Neural cell (in vitro differentiated cells): ENCODE measurements at regions not wholly inside any gene's neighbourhood (a gene's known extent, or its start where the extent isn't known, plus 50 kb on each side); places are given as distances from the start of the nearest gene placed in this dataset.

Source experiments
- H2AFZ ChIP-seq: fragments of 200-600, 300-800 bp; sonication (generic), shearing (Covaris generic); 2 replicates; pipeline ENCODE4 v1.6.0; 2014; ENCODE audit warnings: low read depth, mild to moderate bottlenecking, antibody characterized with exemption, low read length, moderate library complexity
- H3F3A ChIP-seq: fragments of 200-600 bp; shearing (Covaris generic); 2 replicates; pipeline ENCODE4 v1.6.1; 2016; ENCODE audit warnings: mild to moderate bottlenecking, moderate library complexity, mixed read lengths, antibody characterized with exemption, low read length; ENCODE audit not compliant: insufficient read depth, poor library complexity, severe bottlenecking
- H3K27ac ChIP-seq: fragments of 200-600, 300-800 bp; sonication (generic), shearing (Covaris generic); 2 replicates; pipeline ENCODE4 v1.5.1; 2014; ENCODE audit warnings: mild to moderate bottlenecking, low read length, moderate library complexity
- H3K27me3 ChIP-seq: fragments of 300-800, 200-600 bp; sonication (generic), shearing (Covaris generic); 2 replicates; pipeline ENCODE4 v1.6.0; 2014; ENCODE audit warnings: mild to moderate bottlenecking, low read depth, low read length, moderate library complexity; ENCODE audit not compliant: insufficient read depth
- H3K36me3 ChIP-seq: fragments of 300-800, 200-600 bp; sonication (generic), shearing (Covaris generic); 2 replicates; pipeline ENCODE4 v1.5.1; 2014; ENCODE audit warnings: mild to moderate bottlenecking, antibody characterized with exemption, low read length, moderate library complexity; ENCODE audit not compliant: insufficient read depth
- H3K4me2 ChIP-seq: fragments of 300-800, 200-600 bp; sonication (generic), shearing (Covaris generic); 2 replicates; pipeline ENCODE4 v1.6.0; 2014; ENCODE audit warnings: mild to moderate bottlenecking, low read length
- H3K4me3 ChIP-seq: fragments of 300-800, 200-600 bp; sonication (generic), shearing (Covaris generic); 2 replicates; pipeline ENCODE4 v1.5.1; 2014; ENCODE audit warnings: mild to moderate bottlenecking, low read length, moderate library complexity
- H3K79me2 ChIP-seq: fragments of 200-600 bp; shearing (Covaris generic); replicated peaks from 2 replicates; pipeline ENCODE4 v1.6.0; 2014; ENCODE audit warnings: mild to moderate bottlenecking, low read length, moderate library complexity; ENCODE audit not compliant: insufficient read depth
- H3K9ac ChIP-seq: fragments of 300-800, 200-600 bp; sonication (generic), shearing (Covaris generic); 2 replicates; pipeline ENCODE4 v1.6.1; 2016; ENCODE audit warnings: mild to moderate bottlenecking, low read length, mixed read lengths
- H3K9me2 ChIP-seq: fragments of 200-600 bp; shearing (Covaris generic); 2 replicates; pipeline ENCODE4 v1.6.1; 2016; ENCODE audit warnings: mild to moderate bottlenecking, low read length, mixed read lengths; ENCODE audit not compliant: insufficient read depth
- H3K9me3 ChIP-seq: fragments of 200-600, 300-800 bp; sonication (generic), shearing (Covaris generic); 2 replicates; pipeline ENCODE4 v1.6.1; 2016; ENCODE audit warnings: mild to moderate bottlenecking, mixed run types, low read length, moderate library complexity, mixed read lengths
- H4K20me1 ChIP-seq: fragments of 200-600 bp; shearing (Covaris generic); 2 replicates; pipeline ENCODE4 v1.6.1; 2016; ENCODE audit warnings: mild to moderate bottlenecking, mixed run types; ENCODE audit not compliant: insufficient read depth
- EP300 ChIP-seq: fragments of 450-650 bp; conservative IDR thresholded peaks from 2 replicates; pipeline ENCODE4 v1.6.1; 2014; ENCODE audit warnings: antibody characterized with exemption, mild to moderate bottlenecking, moderate library complexity; ENCODE audit not compliant: poor library complexity, severe bottlenecking
- EZH2 ChIP-seq: fragments of 200-600, 300-800 bp; shearing (Covaris generic), sonication (generic); IDR thresholded peaks from 2 replicates; pipeline ENCODE4 v1.6.1; 2014; ENCODE audit warnings: antibody characterized with exemption, low read length, borderline replicate concordance, mild to moderate bottlenecking; ENCODE audit not compliant: insufficient read depth, poor library complexity, severe bottlenecking
- MXI1 ChIP-seq: fragments of 450-650 bp; conservative IDR thresholded peaks from 2 replicates; pipeline ENCODE4 v1.6.1; 2014; ENCODE audit warnings: antibody characterized with exemption, mild to moderate bottlenecking; ENCODE audit not compliant: poor library complexity, severe bottlenecking
- POLR2AphosphoS5 ChIP-seq: IDR thresholded peaks from 2 replicates; pipeline ENCODE4 v1.6.1; 2012
- RAD21 ChIP-seq: fragments of 450-650 bp; conservative IDR thresholded peaks from 2 replicates; pipeline ENCODE4 v1.6.1; 2014; ENCODE audit warnings: antibody characterized with exemption, mild to moderate bottlenecking, moderate library complexity
- REST ChIP-seq: IDR thresholded peaks from 2 replicates; pipeline ENCODE4 v1.6.1; 2012; ENCODE audit warnings: borderline replicate concordance
- SMC3 ChIP-seq: fragments of 450-650 bp; conservative IDR thresholded peaks from 2 replicates; pipeline ENCODE4 v1.6.1; 2014; ENCODE audit warnings: antibody characterized with exemption, mild to moderate bottlenecking, moderate library complexity; ENCODE audit not compliant: poor library complexity
- TAF1 ChIP-seq: IDR thresholded peaks from 2 replicates; pipeline ENCODE4 v1.6.1; 2012; ENCODE audit warnings: low read depth
- TF ChIP-seq, protein P1 (sequence below): fragments of 450-650 bp; IDR thresholded peaks from 2 replicates; pipeline ENCODE4 v1.5.1; 2014; ENCODE audit warnings: antibody characterized with exemption, mild to moderate bottlenecking, moderate library complexity; ENCODE audit not compliant: poor library complexity, severe bottlenecking

DNA sequence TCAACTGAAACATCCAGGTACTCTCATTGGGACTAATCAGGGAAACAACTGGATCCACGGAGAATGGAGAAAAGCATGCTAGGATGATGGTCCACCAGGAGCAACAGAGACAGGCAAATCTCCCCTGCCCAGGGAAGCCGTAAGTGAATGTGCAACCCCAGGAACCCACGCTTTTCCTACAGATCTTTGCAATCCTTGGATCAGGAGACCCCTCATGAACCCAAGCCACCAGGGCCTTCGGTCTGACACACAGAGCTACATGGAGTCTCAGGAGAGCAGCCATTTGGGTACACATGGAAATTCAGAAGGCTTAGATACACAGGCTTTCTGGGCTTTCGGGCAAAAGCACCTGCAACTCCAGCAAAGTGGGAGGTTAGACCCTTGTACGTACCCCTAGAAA lies 122.1 kb upstream of the PTCHD4 start:
- Histone ChIP-seq H3K27me3 (no peaks in the 10 kb centered on the region), H4K20me1 (no peaks in the 10 kb centered on the region), H3K9me2 (no peaks in the 10 kb centered on the region), H3F3A (no peaks in the 10 kb centered on the region), H3K79me2 (no peaks in the 10 kb centered on the region), H3K9ac (no peak overlapping the region), H3K4me2 (no peak overlapping the region), H3K27ac (no peak overlapping the region), H3K4me3 (no peak overlapping the region), H3K9me3 (peaks cover 7% of the 10 kb centered on the region), H3K36me3 (no peaks in the 10 kb centered on the region), H2AFZ (no peak overlapping the region)
- TF ChIP-seq, protein P1, sequence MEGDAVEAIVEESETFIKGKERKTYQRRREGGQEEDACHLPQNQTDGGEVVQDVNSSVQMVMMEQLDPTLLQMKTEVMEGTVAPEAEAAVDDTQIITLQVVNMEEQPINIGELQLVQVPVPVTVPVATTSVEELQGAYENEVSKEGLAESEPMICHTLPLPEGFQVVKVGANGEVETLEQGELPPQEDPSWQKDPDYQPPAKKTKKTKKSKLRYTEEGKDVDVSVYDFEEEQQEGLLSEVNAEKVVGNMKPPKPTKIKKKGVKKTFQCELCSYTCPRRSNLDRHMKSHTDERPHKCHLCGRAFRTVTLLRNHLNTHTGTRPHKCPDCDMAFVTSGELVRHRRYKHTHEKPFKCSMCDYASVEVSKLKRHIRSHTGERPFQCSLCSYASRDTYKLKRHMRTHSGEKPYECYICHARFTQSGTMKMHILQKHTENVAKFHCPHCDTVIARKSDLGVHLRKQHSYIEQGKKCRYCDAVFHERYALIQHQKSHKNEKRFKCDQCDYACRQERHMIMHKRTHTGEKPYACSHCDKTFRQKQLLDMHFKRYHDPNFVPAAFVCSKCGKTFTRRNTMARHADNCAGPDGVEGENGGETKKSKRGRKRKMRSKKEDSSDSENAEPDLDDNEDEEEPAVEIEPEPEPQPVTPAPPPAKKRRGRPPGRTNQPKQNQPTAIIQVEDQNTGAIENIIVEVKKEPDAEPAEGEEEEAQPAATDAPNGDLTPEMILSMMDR: no peak
- TF ChIP-seq TAF1 (no peak), MXI1 (no peak), EP300 (no peak), POLR2AphosphoS5 (no peak), RAD21 (no peak), REST (no peak), SMC3 (no peak), EZH2 (no peak)

- Histone ChIP-seq H3K4me3 (no peak overlapping the region), H2AFZ (no peak overlapping the region), H3K9me2 (no peaks in the 10 kb centered on the region), H3K27me3 (no peaks in the 10 kb centered on the region), H3K4me2 (no peak overlapping the region), H3K27ac (no peak overlapping the region), H3K79me2 (no peaks in the 10 kb centered on the region), H3F3A (no peaks in the 10 kb centered on the region), H4K20me1 (no peaks in the 10 kb centered on the region), H3K9ac (no peak overlapping the region), H3K36me3 (no peaks in the 10 kb centered on the region), H3K9me3 (no peaks in the 10 kb centered on the region)
- TF ChIP-seq, protein P1: no peak
- TF ChIP-seq POLR2AphosphoS5: no peak
- no peak for TF ChIP-seq MXI1
- no peak for TF ChIP-seq EZH2
- no peak for TF ChIP-seq REST
- TF ChIP-seq TAF1: no peak
- TF ChIP-seq RAD21: no peak
- TF ChIP-seq EP300: no peak
- TF ChIP-seq SMC3: no peak
Measured at GRCh38 chr6:48229841-48230240, 118.8 kb upstream of the PTCHD4 start.
